Pancreas (tissue), 10 donors: ENCODE measurements at regions not wholly inside any gene's neighbourhood (a gene's known extent, or its start where the extent isn't known, plus 50 kb on each side); places are given as distances from the start of the nearest gene placed in this dataset.

ENCODE experiments used
- ATAC-seq, 4 donors: fragments of 200-7000 bp; cut with Tn5 transposase; one replicate each; pipeline versions ENCODE4 v1.8.0 to v1.9.1; 2020; ENCODE audit warnings: mild to moderate bottlenecking in 4 of 4, moderate library complexity in 4 of 4
- DNase-seq, 6 donors: peaks; one replicate each; pipeline ENCODE4 v3.0.0-alpha.2; 2020
- FAIRE-seq: peaks from 2 replicates; lab custom pipeline; 2012; peaks lifted over from hg19 to GRCh38; lab: Jason Lieb, UNC
- H3K27ac ChIP-seq, 4 donors: fragments of 200-600 bp; sonication (generic); 1 replicate in 3 of 4; 2 replicates in 1 of 4; pipeline versions ENCODE4 v1.5.0 to v1.8.0; 2020
- H3K27me3 ChIP-seq, 4 donors: fragments of 200-600 bp; one replicate each; pipeline ENCODE4 v1.8.0; 2021
- H3K36me3 ChIP-seq, 3 donors: fragments of 200-600 bp; sonication (generic) in 1 of 3; one replicate each; pipeline versions ENCODE4 v1.5.0 to v1.8.0; 2020 to 2021
- H3K4me1 ChIP-seq, 3 donors: fragments of 200-600 bp; one replicate each; pipeline ENCODE4 v1.8.0; 2021
- H3K4me3 ChIP-seq, 4 donors: fragments of 200-600 bp; sonication (generic) in 2 of 4; one replicate each; pipeline versions ENCODE4 v1.5.0 to v1.8.0; 2020 to 2021
- H3K9me3 ChIP-seq, 4 donors: fragments of 200-600 bp; one replicate each; pipeline ENCODE4 v1.8.0; 2021
- WGBS, 2 donors: extraction: QIAGEN DNeasy Blood & Tissue Kit; methylation state at CpG; one replicate each; pipeline ENCODE4 v1.1.7; 2013; 5-methylcytosine and 5-hydroxymethylcytosine counted together
- intact Hi-C, 3 donors: fragments of 100-400 bp; cut with DNase I; formaldehyde crosslinking; loops; one replicate each; pipeline versions ENCODE4 v1.11.1 to v1.14.2; 2022
- TF ChIP-seq, protein P1 (sequence below), 4 donors: fragments of 200-600 bp; sonication (generic) in 3 of 4; IDR thresholded peaks; one replicate each; pipeline versions ENCODE4 v1.5.0 to v1.8.0; 2021; ENCODE audit warnings: antibody characterized with exemption in 4 of 4
- donor health status: healthy with polysubstance abuse.
- donor health status: DM: no; HTN: no; CAD: no; lungs with moderate emphysema.
- donor health status: DM: no; HTN: no; CAD: no.
- donor health status: control.
- donor health status: control.
- donor health status: Bipolar disorder and iron deficiency.
- donor health status: DM: yes; HTN: yes; CAD: no.
- donor health status: DM: no; HTN: no; CAD: no.
- donor health status: DM: no; HTN: no; CAD: no.
- donor health status: DM: yes; HTN: yes; CAD: no.

DNA sequence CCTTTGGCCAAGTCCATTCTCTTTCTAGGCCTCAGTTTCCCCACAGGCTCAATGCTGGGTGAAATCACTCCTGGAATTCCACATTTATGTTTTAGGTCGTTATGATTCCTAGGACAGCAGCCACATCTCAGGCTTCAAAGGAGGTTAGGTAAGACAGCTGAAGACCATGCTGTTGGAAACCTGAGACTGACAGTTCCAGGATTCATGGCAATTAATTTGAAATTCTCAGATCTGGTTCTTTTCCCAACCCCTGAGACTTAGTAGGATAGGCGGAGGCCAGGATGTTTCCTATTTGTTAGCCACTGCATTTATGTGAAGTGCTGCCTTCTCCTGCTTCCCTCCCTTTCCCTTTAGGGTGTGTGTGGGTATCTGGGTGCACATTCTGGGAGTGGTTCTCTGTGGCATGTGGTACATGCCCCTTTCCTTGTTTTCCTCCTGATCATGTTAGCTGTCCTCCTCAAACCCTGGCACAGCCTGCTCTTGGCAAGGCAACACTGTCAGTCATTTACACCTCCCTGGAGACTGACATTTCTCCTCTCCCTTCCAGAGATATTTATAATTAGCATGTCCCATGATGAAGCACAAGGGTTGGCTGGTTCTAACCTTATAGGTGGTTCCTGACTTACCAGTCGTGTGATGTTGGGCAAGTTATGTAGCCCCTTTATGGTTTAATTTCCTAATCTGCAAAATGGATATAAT is 91.4 kb upstream of the SALL1 start:
- ATAC-seq (no peak), FAIRE-seq (no peak)
- H3K9me3 ChIP-seq, result no peaks in the 10 kb centered on the region

DNA sequence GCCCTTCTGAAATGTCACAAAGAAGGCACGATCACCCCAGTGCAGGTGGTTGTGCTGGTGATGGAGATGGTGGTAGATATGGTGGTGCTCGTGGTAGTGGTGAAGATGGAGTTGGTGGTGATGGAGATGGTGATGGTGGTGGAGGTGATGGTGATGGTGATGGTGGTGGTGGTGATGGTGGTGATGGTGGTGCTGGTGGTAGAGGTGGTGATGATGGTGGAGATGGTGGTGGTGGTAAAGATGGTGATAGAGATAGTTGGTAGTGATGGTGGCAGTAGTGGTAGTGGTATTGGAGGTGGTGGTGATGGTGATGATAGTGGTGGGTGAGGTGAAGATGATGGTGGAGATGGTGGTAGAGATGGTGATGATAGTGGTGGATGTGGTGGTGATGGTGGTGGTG is 88.1 kb upstream of the SALL1 start:
- 69 to 87% methylated on average over 2 of the region's 2 CpGs for WGBS, 2 donors
- FAIRE-seq, result no peak
- intact Hi-C loops, result no loop called here
- no peak overlapping the region for H3K27ac ChIP-seq
- TF ChIP-seq, protein P1, sequence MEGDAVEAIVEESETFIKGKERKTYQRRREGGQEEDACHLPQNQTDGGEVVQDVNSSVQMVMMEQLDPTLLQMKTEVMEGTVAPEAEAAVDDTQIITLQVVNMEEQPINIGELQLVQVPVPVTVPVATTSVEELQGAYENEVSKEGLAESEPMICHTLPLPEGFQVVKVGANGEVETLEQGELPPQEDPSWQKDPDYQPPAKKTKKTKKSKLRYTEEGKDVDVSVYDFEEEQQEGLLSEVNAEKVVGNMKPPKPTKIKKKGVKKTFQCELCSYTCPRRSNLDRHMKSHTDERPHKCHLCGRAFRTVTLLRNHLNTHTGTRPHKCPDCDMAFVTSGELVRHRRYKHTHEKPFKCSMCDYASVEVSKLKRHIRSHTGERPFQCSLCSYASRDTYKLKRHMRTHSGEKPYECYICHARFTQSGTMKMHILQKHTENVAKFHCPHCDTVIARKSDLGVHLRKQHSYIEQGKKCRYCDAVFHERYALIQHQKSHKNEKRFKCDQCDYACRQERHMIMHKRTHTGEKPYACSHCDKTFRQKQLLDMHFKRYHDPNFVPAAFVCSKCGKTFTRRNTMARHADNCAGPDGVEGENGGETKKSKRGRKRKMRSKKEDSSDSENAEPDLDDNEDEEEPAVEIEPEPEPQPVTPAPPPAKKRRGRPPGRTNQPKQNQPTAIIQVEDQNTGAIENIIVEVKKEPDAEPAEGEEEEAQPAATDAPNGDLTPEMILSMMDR (IDR thresholded peaks at IDR 0.05), result no peak
- H3K36me3 ChIP-seq, result no peaks in the 10 kb centered on the region
- peaks cover 0 to 1% (median 0%) of the 10 kb centered on the region in 3 donors for H3K4me1 ChIP-seq
- DNase-seq, result no peak
- ATAC-seq, result no peak
- peaks cover 0 to 20% (median 9%) of the 10 kb centered on the region in 4 donors for H3K27me3 ChIP-seq
- no peaks in the 10 kb centered on the region for H3K9me3 ChIP-seq
- no peak overlapping the region for H3K4me3 ChIP-seq

More for the DNA sequence above, 91.4 kb upstream of the SALL1 start:
- intact Hi-C loops, result no loop called here
- peaks cover 0 to 4% (median 0%) of the 10 kb centered on the region in 3 donors for H3K4me1 ChIP-seq
- H3K27ac ChIP-seq, result no peak overlapping the region
- TF ChIP-seq, protein P1 (IDR thresholded peaks at IDR 0.05), result no peak
- 71 to 78% methylated on average over 3 of the region's 3 CpGs for WGBS, 2 donors
- no peak for DNase-seq
- peaks cover 0 to 20% (median 9%) of the 10 kb centered on the region in 4 donors for H3K27me3 ChIP-seq
- no peak overlapping the region for H3K4me3 ChIP-seq
- no peaks in the 10 kb centered on the region for H3K36me3 ChIP-seq

DNA sequence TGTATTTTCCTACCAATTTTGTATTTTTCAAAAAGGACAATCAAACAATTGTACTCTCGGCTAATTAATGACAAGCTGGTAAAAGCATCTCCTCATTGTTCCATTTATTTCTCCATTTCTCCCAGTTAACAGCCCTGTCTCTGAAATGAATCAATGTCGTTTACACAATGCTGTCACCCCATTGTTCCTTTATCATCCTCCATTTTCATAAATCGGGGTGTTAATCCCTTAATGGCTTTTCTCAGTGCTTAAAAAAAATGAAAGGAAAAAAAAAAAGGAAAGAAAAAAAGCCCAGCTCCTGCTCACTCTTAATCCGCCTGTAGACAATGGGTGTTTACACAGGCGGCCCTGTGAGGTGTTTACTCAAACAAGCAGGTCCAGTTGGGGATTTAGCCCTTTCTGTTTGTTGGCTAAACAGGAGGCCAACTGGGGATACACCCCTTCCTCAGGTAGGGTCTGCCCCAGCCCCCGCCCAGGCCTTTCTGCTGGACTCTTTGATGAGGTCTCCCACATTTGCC is 86.8 kb upstream of the SALL1 start:
- H3K9me3 ChIP-seq, result no peaks in the 10 kb centered on the region
- DNase-seq (no peak), ATAC-seq (no peak), FAIRE-seq (no peak)
- TF ChIP-seq, protein P1 (IDR thresholded peaks at IDR 0.05), result no peak
- no peaks in the 10 kb centered on the region for H3K36me3 ChIP-seq
- peaks cover 0 to 20% (median 9%) of the 10 kb centered on the region in 4 donors for H3K27me3 ChIP-seq
- 32 to 34% methylated on average over 6 of the region's 6 CpGs for WGBS, 2 donors
- no peak overlapping the region for H3K4me3 ChIP-seq
- no peak overlapping the region for H3K27ac ChIP-seq
- intact Hi-C loops, result no loop called here
- no peaks in the 10 kb centered on the region for H3K4me1 ChIP-seq

DNA sequence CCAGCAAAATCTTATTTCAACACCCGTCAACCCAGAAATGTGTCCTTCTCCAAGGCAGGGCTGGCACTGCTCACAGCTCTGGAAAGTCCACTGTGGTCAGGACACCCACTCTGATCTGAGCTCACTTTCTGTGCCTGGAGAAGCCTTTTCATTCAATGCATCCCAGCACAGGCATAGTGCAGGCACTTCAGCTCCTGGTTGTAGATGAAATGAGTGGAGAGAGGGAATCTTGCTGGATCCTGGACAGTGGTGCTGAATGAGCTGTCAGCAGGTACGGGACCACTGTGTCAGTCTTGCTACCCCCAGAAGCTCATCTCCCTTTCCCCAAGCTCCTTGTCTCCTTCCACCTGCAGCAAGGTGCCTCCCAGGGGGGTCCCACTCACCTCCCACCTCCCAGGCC is 86.1 kb upstream of the SALL1 start:
- 77 to 89% methylated on average over 2 of the region's 2 CpGs for WGBS, 2 donors
- no peaks in the 10 kb centered on the region for H3K36me3 ChIP-seq
- DNase-seq, result no peak
- no peaks in the 10 kb centered on the region for H3K4me1 ChIP-seq
- no peak overlapping the region for H3K4me3 ChIP-seq
- TF ChIP-seq, protein P1 (IDR thresholded peaks at IDR 0.05), result no peak
- no peaks in the 10 kb centered on the region for H3K9me3 ChIP-seq
- H3K27me3 ChIP-seq, result peaks cover 0 to 20% (median 7%) of the 10 kb centered on the region in 4 donors
- no peak overlapping the region for H3K27ac ChIP-seq
- ATAC-seq, result no peak
- no peak for FAIRE-seq
- intact Hi-C loops, result no loop called here

DNA sequence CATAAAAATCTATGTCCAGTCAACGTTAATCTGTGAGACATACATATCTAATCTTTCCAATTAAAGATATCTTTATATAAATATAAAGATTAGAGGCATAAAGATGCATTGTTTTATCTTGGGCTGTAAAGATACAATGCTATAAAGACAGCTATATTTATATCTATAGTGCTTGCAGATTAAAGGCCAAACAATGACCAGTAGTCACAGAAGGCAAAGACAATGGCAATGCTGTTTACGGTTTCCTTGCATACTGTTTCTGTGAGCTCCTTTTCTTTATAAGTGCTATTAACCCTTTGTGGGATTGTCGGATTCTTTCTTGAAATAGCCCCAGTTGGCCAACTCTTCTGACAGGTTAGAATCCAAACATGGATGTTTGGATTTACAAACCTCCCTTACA is 85.5 kb upstream of the SALL1 start:
- no peaks in the 10 kb centered on the region for H3K9me3 ChIP-seq
- no peaks in the 10 kb centered on the region for H3K4me1 ChIP-seq
- FAIRE-seq (no peak), ATAC-seq (no peak), DNase-seq (no peak)
- no peak overlapping the region for H3K4me3 ChIP-seq
- H3K36me3 ChIP-seq, result no peaks in the 10 kb centered on the region
- TF ChIP-seq, protein P1 (IDR thresholded peaks at IDR 0.05), result no peak
- WGBS, 2 donors, result 40 to 41% methylated on average over 3 of the region's 3 CpGs
- no peak overlapping the region for H3K27ac ChIP-seq
- intact Hi-C loops, result no loop called here
- H3K27me3 ChIP-seq, result peaks cover 0 to 14% (median 7%) of the 10 kb centered on the region in 4 donors
